GM12874 (cell line): ENCODE measurements at regions not wholly inside any gene's neighbourhood (a gene's known extent, or its start where the extent isn't known, plus 50 kb on each side); places are given as distances from the start of the nearest gene placed in this dataset.

Experiments
- TF ChIP-seq, protein P1 (sequence below): IDR thresholded peaks from 2 replicates; pipeline ENCODE4 v1.5.1; 2011; ENCODE audit warnings: low read depth, mild to moderate bottlenecking, control low read depth, low read length, moderate library complexity; ENCODE audit not compliant: insufficient read depth

- TF ChIP-seq, protein P1, sequence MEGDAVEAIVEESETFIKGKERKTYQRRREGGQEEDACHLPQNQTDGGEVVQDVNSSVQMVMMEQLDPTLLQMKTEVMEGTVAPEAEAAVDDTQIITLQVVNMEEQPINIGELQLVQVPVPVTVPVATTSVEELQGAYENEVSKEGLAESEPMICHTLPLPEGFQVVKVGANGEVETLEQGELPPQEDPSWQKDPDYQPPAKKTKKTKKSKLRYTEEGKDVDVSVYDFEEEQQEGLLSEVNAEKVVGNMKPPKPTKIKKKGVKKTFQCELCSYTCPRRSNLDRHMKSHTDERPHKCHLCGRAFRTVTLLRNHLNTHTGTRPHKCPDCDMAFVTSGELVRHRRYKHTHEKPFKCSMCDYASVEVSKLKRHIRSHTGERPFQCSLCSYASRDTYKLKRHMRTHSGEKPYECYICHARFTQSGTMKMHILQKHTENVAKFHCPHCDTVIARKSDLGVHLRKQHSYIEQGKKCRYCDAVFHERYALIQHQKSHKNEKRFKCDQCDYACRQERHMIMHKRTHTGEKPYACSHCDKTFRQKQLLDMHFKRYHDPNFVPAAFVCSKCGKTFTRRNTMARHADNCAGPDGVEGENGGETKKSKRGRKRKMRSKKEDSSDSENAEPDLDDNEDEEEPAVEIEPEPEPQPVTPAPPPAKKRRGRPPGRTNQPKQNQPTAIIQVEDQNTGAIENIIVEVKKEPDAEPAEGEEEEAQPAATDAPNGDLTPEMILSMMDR: no peak
These were observed 456.4 kb upstream of the KLF4 start for GRCh38 chr9:107945961-107946360.

DNA sequence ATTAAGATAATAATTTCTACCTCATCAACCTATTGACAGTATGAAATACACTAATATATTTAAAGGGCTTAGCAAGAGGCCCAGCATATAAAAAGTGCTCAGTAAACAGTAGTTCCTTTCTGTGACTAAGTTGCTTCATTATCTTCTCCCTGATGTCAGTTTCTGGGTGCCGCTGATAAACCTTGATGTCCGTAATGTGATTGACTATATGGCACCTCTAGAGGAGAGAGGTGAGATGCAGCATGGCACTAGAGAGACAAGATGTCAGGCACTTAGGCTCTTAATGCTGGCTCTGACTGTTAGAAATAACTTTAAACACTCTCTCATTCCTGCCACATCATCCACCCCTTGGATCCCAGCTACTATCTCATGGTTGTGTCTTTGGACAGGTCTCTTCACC lies 455.9 kb upstream of the KLF4 start:
- TF ChIP-seq, protein P1: no peak

DNA sequence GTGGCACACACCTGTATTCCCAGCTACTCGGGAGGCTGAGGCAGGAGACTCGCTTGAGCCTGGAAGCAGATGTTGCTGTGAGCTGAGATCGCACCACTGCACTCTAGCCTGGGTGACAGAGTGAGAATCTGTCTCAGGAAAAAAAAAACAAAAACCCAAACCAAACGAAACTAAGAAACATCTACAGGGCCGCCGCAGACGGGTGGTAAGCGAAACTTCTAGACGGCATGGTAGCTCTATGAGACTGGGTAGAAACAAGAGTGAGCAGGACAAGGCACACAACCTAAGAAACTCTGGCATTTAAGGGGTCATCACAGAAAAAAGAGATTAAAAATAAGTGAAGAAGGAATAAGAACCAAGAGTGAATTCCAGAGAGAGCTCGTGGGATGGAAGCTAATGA lies 454.8 kb upstream of the KLF4 start:
- TF ChIP-seq, protein P1: no peak

DNA sequence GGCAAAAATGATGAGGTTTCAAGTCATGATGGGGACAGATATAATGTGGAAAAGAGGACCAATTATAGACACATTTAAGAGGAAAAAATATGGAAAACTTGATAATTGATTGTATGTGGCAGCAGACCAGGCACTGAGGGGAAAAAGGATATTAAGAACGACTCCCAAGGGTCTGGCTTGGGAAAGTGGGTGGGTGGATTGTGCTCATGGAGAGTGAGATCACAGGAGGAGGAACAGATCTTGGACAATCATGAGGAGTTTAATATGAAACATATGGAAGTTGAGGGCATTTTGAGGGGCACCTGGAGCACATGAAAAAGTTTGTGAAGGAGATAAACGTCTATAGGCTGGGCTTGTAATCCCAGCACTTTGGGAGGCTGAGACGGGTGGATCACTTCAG lies 454.3 kb upstream of the KLF4 start:
- TF ChIP-seq, protein P1: no peak

DNA sequence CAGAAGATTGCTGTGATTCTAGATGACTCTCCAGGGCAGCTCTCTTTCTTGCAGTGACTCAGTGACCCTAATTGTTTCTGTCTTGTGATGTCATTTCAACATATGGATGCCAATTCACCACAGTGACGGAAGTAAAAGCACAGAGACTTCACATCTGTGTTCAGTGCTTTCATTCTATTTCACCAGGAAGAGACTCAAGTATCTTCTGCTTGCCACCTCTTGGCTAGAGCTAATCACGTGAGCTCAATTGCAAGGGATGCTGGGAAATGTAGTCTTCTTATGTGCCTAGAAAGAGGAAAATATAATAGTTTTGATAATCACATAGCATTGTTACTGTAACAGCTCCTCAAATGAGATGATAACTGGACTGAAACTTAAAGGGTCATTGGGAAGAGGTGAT lies 453.3 kb upstream of the KLF4 start:
- TF ChIP-seq, protein P1: no peak

DNA sequence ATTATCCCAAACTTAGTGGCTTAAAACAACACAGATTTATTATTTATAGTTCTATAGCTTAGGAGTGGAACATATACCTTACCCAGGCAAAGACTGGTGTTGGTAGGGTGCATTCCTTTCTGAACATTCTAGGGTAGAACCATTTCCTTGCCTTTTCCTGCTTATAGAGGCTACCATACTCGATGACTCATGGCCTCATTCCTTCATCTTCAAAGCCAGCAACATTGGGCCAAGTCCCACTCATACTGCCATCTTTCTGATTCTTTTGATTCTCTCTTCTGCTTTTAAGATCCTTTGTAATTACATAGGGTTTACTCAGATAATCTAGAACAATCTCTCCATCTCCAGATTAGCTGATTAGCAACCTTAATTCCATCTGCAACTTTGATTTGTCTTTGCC lies 452.7 kb upstream of the KLF4 start:
- TF ChIP-seq, protein P1: no peak

DNA sequence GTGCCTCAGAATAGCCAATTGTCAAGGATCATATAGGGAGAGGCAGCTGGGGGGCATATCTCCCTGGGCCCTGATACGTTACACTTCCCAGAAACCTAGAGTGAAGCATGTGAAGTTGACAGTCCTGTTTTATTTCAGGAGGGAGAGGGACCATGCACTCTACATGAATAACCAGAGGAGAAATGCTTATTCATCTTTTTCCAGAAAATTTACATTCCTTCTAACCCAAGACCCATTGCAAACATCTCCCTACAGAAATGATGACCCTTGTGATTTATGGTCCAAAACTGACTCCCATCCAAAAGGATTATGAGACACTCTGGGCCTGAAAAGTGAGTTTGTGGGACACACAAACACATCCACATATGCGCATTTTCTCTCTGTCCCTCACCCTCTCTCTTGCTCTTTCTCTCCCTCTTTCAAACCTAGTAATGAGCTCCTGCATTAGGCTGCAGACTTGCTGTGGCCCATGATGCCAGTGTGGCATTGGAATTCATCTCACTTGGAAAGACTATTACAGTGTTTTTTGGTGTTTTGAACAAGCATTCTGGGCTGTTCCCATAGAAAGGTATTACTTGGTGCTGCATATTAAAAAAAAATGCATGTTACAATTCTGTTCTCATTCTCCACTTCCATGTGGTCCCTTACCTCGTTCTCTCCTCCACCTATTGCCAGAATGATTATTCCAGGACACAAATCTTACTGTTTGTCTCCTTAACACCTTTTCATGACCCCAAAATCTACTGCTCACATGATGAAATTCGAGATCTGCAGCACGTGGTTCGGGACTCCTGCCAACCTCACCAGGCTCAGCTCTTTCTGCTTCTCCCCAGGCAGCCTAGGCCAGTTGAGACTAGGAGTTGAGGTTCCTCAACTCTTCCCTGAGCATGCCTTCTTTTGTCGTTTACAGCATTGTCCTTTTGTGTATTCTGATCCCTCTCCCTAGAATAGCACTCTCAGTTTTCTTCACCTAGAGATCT lies 451.3 kb upstream of the KLF4 start:
- TF ChIP-seq, protein P1: no peak
